ENCODE measurements at regions not wholly inside any gene's neighbourhood (a gene's known extent, or its start where the extent isn't known, plus 50 kb on each side); places are given as distances from the start of the nearest gene placed in this dataset.

- H4K20me1 ChIP-seq (replicated peaks in 1 of 2; ENCODE audit: control insufficient read depth in 1 of 2, insufficient read depth in 2 of 2, low read length in 2 of 2), result no peaks in the 10 kb centered on the region
- no peak overlapping the region for H2AK5ac ChIP-seq (ENCODE audit: low read depth, low read length)
- no peak overlapping the region for H2BK120ac ChIP-seq (replicated peaks; ENCODE audit: low read depth, low read length)
- no peak overlapping the region for H2BK15ac ChIP-seq (ENCODE audit: low read length)
- no peak overlapping the region for H3K56ac ChIP-seq (replicated peaks; ENCODE audit: insufficient read length, low read depth, low read length)
- no peaks in the 10 kb centered on the region for H3K36me3 ChIP-seq (ENCODE audit: control insufficient read depth in 2 of 4, insufficient read depth in 4 of 4, low read length in 3 of 4)
- ChIA-PET POLR2A (ENCODE audit: partially characterized antibody) (no interaction called here), CTCF (ENCODE audit: partially characterized antibody) (no interaction called here)
- no peak overlapping the region for H3K4me2 ChIP-seq (ENCODE audit: insufficient read depth in 1 of 2, low read depth in 2 of 2, low read length in 2 of 2)
- H3K9me3 ChIP-seq (ENCODE audit: insufficient read depth in 2 of 2, low read depth in 1 of 2, low read length in 1 of 2), result peaks cover 0 to 19% of the 10 kb centered on the region in 2 experiments; a peak in 1 of 4 replicates
- no peak overlapping the region for H3K18ac ChIP-seq (ENCODE audit: extremely low read depth, low read length)
- no peak overlapping the region for H3K14ac ChIP-seq (ENCODE audit: insufficient read length)
- H3K9ac ChIP-seq (replicated peaks in 1 of 4; ENCODE audit: extremely low read depth in 1 of 4, low read depth in 3 of 4, low read length in 3 of 4), result no peak overlapping the region
- no peak overlapping the region for H2AFZ ChIP-seq (ENCODE audit: low read length)
- no peak overlapping the region for H3K4ac ChIP-seq (replicated peaks; ENCODE audit: insufficient read length, low read depth, low read length)
- no peak overlapping the region for H2BK12ac ChIP-seq (ENCODE audit: low read depth, low read length)
- H4K5ac ChIP-seq (ENCODE audit: insufficient read length, low read depth, low read length), result no peak overlapping the region
- no peak overlapping the region for H4K8ac ChIP-seq (ENCODE audit: extremely low read depth, insufficient read depth, low read length)
- TF ChIP-seq GABPA (IDR thresholded peaks at IDR 0.05; ENCODE audit: borderline replicate concordance, insufficient read depth, low read length) (no peak), HDAC6 (IDR thresholded peaks at IDR 0.05; ENCODE audit: low read depth, low read length) (no peak), BCL11A (IDR thresholded peaks at IDR 0.05; ENCODE audit: low read depth in 2 of 2, low read length in 2 of 2) (no peak), CEBPB (IDR thresholded peaks at IDR 0.05; ENCODE audit: low read depth, low read length) (no peak), TBP (IDR thresholded peaks at IDR 0.05; ENCODE audit: low read depth, low read length) (no peak), EGR1 (IDR thresholded peaks at IDR 0.05; ENCODE audit: borderline replicate concordance, low read depth, low read length) (no peak), SP4 (IDR thresholded peaks at IDR 0.05; ENCODE audit: low read length) (no peak), POLR2AphosphoS5 (IDR thresholded peaks at IDR 0.05; ENCODE audit: low read depth, low read length) (no peak), SP1 (IDR thresholded peaks at IDR 0.05; ENCODE audit: low read depth, low read length) (no peak), ATF3 (IDR thresholded peaks at IDR 0.05; ENCODE audit: insufficient read depth, low read depth, low read length) (no peak), E2F6 (IDR thresholded peaks at IDR 0.05) (no peak), SIRT6 (IDR thresholded peaks at IDR 0.05; ENCODE audit: low read length) (no peak), POU5F1 (IDR thresholded peaks at IDR 0.05; ENCODE audit: low read depth, low read length) (no peak)
- no peaks in the 10 kb centered on the region for H3K4me1 ChIP-seq (replicated peaks in 1 of 4; ENCODE audit: control insufficient read depth in 3 of 4, insufficient read depth in 4 of 4, low read length in 3 of 4)
- H3K23ac ChIP-seq (ENCODE audit: insufficient read length), result no peak overlapping the region
- no peak overlapping the region for H3K27ac ChIP-seq (ENCODE audit: low read depth, low read length)
- no peak overlapping the region for H4K91ac ChIP-seq (replicated peaks; ENCODE audit: insufficient read length, low read length)
- H3K79me2 ChIP-seq (ENCODE audit: control insufficient read depth in 1 of 2, insufficient read depth in 2 of 2, low read length in 2 of 2), result no peaks in the 10 kb centered on the region
- DNase-seq (ENCODE audit: low read depth in 1 of 2, low spot score in 2 of 2) (no peak), FAIRE-seq (no peak)
- H3K27me3 ChIP-seq (replicated peaks in 1 of 4; ENCODE audit: control insufficient read depth in 3 of 4, extremely low read depth in 1 of 4, insufficient read depth in 3 of 4, low read length in 3 of 4), result no peaks in the 10 kb centered on the region
- H3K4me3 ChIP-seq (ENCODE audit: extremely low read depth in 1 of 4, insufficient read depth in 2 of 4, low read depth in 3 of 4, low read length in 4 of 4), result no peak overlapping the region
- H3K23me2 ChIP-seq (ENCODE audit: low read depth, low read length), result no peaks in the 10 kb centered on the region
- H2BK5ac ChIP-seq (ENCODE audit: low read depth, low read length), result no peak overlapping the region
- whole genome bisulfite sequencing, 2 experiments (ENCODE audit: extremely low coverage in 1 of 2, insufficient coverage in 1 of 2, insufficient read length in 1 of 2, insufficient replicate concordance in 2 of 2, low coverage in 1 of 2, low lambda C conversion rate in 2 of 2, missing lambda C conversion rate in 1 of 2), result 90% methylated on average over 3 of the region's 8 CpGs; no CpG with 5 or more reads in 1 of the 2 experiments
- H2BK20ac ChIP-seq (ENCODE audit: low read length), result no peak overlapping the region
- no peaks in the 10 kb centered on the region for H3K79me1 ChIP-seq (ENCODE audit: low read depth, low read length)
Observed at GRCh38 chrX:43277879-43278278, 378.2 kb upstream of the MAOA start.
